Endothelial cell of umbilical vein (primary cell): ENCODE measurements at regions not wholly inside any gene's neighbourhood (a gene's known extent, or its start where the extent isn't known, plus 50 kb on each side); places are given as distances from the start of the nearest gene placed in this dataset.

Experiments
- POLR2A ChIP-seq: IDR thresholded peaks from 2 replicates; pipeline ENCODE4 v1.6.1; 2012; ENCODE audit warnings: low read depth, mild to moderate bottlenecking, control low read depth, low read length
- POLR2AphosphoS5 ChIP-seq: IDR thresholded peaks from 2 replicates; pipeline ENCODE4 v1.6.1; 2012; ENCODE audit warnings: low read depth, mild to moderate bottlenecking, control low read depth, low read length, moderate library complexity; ENCODE audit not compliant: insufficient read depth

- TF ChIP-seq POLR2AphosphoS5 (no peak), POLR2A (no peak)
These were observed 107.0 kb upstream of the PARD3 start for GRCh38 chr10:34922138-34922537.
